ENCODE measurements at regions not wholly inside any gene's neighbourhood (a gene's known extent, or its start where the extent isn't known, plus 50 kb on each side); places are given as distances from the start of the nearest gene placed in this dataset.
"Not testable (repeated sequence)": the region's sequence is repeated elsewhere in the genome, so short reads cannot be mapped to it uniquely, and the experiment has no call there.

DNA sequence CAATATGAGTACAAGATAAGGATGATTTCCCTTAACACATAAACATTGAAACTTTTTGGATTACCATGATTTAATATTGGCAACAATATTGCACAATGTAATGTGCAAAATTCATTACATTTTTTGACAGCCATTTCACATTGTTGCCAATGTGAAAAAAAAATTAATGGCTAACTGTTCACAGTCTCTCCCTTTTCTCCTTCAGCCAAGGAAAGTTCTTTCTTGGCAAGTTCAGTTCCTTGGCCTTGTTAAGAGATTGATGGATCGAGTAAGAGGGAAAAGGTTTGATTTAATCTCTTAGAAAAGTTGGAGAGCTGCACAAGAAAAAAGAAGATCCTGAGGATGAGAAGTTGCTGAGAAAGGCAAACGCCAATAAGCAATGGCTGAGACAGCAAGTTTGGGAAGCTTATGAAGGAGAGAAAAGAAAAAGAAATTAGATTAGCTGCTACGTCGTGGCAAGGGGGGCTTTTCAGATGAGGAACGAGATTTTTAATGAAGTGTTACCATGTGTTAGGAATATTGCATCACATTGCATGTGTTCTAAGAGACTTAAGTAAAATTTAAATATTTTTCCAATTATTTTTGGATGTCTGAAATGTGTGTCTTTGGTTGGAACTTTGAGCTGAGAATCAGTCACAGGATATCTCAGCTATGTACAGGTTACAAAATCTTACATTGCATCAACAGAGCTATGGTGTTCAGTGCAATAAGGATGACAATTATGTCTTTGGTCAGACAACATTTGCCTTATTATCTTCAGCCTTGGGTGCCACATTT, 61.4 kb upstream of the ZNF280D start:
- no peak overlapping the region for H3K4me3 ChIP-seq (ENCODE audit: control insufficient read depth, low read depth, low read length)
- TF ChIP-seq, protein P1, sequence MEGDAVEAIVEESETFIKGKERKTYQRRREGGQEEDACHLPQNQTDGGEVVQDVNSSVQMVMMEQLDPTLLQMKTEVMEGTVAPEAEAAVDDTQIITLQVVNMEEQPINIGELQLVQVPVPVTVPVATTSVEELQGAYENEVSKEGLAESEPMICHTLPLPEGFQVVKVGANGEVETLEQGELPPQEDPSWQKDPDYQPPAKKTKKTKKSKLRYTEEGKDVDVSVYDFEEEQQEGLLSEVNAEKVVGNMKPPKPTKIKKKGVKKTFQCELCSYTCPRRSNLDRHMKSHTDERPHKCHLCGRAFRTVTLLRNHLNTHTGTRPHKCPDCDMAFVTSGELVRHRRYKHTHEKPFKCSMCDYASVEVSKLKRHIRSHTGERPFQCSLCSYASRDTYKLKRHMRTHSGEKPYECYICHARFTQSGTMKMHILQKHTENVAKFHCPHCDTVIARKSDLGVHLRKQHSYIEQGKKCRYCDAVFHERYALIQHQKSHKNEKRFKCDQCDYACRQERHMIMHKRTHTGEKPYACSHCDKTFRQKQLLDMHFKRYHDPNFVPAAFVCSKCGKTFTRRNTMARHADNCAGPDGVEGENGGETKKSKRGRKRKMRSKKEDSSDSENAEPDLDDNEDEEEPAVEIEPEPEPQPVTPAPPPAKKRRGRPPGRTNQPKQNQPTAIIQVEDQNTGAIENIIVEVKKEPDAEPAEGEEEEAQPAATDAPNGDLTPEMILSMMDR (conservative IDR thresholded peaks at IDR 0.05; ENCODE audit: control insufficient read depth, insufficient read depth, low read depth, low read length), result no peak
- peak; percentile 16 for DNase-seq (ENCODE audit: low read depth)

DNA sequence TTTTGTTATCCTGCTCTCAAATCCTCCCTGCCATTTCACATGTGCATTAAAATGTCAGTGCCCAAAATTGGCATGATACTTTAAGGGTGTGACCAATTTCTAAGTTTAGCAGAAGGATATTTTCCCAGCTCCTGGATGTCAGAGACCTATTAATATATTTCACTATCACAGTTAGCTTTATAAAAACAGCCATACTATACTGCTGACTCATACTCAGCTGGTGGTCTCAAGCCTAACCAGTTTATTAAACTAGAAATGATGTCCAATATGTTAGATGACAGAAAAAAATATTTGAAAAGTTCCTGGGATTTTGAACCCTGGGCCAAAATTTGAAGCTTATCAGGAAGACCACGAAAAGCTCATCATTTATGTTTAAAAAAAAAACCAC, 60.9 kb upstream of the ZNF280D start:
- TF ChIP-seq, protein P1 (conservative IDR thresholded peaks at IDR 0.05; ENCODE audit: control insufficient read depth, insufficient read depth, low read depth, low read length), result no peak
- no peak overlapping the region for H3K4me3 ChIP-seq (ENCODE audit: control insufficient read depth, low read depth, low read length)
- peak; percentile 42 for DNase-seq (ENCODE audit: low read depth)

- no peak overlapping the region for H3K4me3 ChIP-seq (ENCODE audit: control insufficient read depth, low read depth, low read length)
- TF ChIP-seq, protein P1 (conservative IDR thresholded peaks at IDR 0.05; ENCODE audit: control insufficient read depth, insufficient read depth, low read depth, low read length), result no peak
- DNase-seq (ENCODE audit: low read depth), result no peak
These were observed 58.9 kb upstream of the ZNF280D start for GRCh38 chr15:56792211-56792610.

DNA sequence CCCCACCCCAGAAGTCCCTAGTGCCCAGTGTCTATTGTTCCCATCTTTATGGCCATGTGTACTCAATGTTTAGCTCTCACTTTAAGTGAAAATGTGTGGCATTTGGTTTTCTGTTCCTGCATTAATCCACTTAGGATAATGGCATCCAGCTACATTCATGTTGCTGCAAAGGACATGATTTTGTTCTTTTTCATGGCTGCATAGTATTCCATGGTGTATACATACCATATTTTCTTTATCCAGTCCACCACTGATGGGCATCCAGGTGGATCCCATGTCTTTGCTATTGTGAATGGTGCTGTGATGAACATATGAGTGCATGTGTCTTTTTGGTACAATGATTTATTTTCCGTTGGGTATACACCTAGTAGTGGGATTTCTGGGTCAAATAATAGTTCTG, 58.2 kb upstream of the ZNF280D start:
- not testable (repeated sequence) for DNase-seq (ENCODE audit: low read depth); H3K4me3 ChIP-seq (ENCODE audit: control insufficient read depth, low read depth, low read length)

DNA sequence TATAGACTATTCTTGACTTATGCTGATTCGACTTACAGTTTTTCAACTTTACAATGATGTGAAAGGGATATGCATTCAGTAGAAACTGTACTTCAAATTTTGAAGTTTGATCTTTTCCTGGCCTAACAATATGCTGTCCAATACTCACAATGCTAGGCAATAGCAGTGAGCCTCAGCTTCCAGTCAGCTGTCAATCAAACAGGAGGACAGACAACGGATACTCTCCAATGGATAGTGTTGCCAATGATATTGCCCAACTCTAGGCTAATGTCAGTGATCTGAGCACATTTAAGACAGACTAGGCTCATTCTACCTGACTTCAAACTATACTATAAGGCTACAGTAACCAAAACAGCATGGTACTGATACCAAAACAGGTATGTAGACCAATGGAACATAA, 55.0 kb upstream of the ZNF280D start:
- no peak for DNase-seq (ENCODE audit: low read depth)
- no peak overlapping the region for H3K4me3 ChIP-seq (ENCODE audit: control insufficient read depth, low read depth, low read length)
- TF ChIP-seq, protein P1 (conservative IDR thresholded peaks at IDR 0.05; ENCODE audit: control insufficient read depth, insufficient read depth, low read depth, low read length), result no peak

DNA sequence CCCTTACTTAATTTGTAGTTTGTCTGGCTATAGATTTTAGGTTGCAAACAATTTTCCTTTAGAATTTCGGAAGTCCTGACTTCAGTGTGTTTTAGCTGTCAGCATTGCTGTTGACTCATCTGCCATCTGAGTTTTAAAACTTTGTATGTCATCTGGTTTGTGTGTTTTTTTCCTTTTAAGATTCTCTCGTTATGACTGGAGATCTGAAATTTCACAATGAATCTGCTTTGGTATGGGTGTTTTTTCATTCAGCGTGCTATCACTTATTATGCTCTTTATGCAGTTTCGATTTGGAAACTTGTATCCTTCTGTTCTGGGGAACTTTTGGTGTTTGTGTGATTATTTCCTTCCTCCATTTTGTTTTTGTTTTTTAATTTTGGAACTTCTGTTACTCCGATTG, 53.7 kb upstream of the ZNF280D start:
- TF ChIP-seq, protein P1 (conservative IDR thresholded peaks at IDR 0.05; ENCODE audit: control insufficient read depth, insufficient read depth, low read depth, low read length), result no peak
- no peak overlapping the region for H3K4me3 ChIP-seq (ENCODE audit: control insufficient read depth, low read depth, low read length)
- DNase-seq (ENCODE audit: low read depth), result peak; percentile 42

DNA sequence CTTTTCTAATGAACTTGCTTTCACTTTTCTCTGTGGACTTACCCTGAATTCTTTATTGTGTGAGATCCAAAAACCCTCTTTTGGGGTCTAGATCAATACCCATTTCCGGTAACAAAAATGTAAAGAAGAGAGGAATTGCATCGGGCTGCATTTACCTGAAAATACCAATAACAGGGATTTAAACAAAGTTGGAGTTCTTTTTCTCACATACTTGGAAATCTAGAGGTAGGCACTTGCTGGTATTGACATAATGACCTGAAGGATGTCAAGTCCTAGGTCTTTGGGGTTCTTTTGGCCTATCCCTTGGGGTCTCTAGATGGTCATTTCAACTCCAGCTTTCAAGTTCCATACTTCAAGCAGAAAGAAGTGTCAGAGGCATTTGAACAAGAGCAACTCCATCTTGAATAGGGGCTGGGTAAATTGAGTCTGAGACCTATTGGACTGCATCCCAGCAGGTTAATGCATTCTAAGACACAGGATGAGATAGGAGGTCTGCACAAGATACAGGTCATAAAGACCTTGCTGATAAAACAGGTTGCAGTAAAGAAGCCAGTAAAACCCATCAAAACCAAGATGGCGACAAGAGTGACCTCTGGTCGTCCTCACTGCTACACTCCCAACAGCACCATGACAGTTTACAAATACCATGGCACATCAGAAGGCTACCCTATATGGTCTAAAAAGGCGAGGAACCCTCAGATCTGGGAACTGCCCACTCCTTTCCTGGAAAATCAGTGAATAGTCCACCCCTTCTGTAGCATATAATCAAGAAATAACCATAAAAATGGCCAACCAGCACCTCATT, 50.8 kb upstream of the ZNF280D start:
- H3K4me3 ChIP-seq (ENCODE audit: control insufficient read depth, low read depth, low read length), result no peak overlapping the region
- DNase-seq (ENCODE audit: low read depth), result no peak
- TF ChIP-seq, protein P1 (conservative IDR thresholded peaks at IDR 0.05; ENCODE audit: control insufficient read depth, insufficient read depth, low read depth, low read length), result no peak

All from fibroblast of mammary gland (primary cell).